GM21576 (cell line): ENCODE measurements at regions not wholly inside any gene's neighbourhood (a gene's known extent, or its start where the extent isn't known, plus 50 kb on each side); places are given as distances from the start of the nearest gene placed in this dataset.

Source experiments
- ATAC-seq: cut with Tn5 transposase; IDR thresholded peaks from one replicate; pipeline ENCODE4 v1.9.1; 2021; ENCODE audit warnings: mild to moderate bottlenecking, moderate library complexity; ENCODE audit not compliant: unreplicated experiment

DNA sequence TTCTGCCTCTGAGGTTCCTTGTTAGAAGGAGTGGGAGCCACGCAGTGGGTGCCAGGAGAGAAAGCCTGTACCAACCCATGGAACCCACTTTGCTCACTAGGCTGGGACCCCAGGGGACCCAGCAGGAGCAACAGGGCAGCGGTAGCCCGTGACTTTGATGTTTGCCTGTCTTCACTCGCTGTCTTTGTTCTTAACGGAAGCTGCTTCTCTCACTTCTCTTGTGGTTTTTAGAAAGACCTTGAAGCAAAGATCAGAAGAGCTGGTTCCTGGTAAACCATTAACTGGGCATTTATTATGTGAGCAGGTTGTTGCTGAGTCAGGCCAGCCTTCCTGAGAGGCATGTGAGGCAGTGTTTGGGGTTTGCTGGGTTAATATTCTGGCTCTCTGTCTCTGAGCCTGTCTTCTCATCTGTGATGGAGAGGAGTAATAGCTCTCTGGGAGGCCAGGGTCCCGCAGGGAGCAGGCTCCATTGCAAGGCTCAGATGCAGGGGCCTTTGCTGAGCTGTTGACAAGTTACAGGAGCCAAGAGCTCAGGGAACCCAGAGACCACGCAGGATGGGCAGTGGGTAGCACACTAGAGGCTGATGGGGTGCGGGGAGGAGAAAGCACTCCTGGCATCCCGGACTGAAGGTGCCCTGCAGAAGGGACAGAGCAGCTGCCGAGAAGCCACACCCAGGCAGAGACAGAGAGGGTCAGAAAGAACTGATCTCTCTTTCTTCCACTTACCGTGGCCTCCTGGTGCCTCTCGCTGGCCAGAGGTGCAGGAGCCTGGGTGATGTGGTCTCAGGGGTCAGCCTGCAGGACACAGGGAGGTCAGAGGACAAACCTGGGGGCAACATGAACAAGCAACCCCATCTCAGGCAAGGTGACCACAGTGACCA, 367.5 kb upstream of the C1orf174 start:
- ATAC-seq, result no peak

DNA sequence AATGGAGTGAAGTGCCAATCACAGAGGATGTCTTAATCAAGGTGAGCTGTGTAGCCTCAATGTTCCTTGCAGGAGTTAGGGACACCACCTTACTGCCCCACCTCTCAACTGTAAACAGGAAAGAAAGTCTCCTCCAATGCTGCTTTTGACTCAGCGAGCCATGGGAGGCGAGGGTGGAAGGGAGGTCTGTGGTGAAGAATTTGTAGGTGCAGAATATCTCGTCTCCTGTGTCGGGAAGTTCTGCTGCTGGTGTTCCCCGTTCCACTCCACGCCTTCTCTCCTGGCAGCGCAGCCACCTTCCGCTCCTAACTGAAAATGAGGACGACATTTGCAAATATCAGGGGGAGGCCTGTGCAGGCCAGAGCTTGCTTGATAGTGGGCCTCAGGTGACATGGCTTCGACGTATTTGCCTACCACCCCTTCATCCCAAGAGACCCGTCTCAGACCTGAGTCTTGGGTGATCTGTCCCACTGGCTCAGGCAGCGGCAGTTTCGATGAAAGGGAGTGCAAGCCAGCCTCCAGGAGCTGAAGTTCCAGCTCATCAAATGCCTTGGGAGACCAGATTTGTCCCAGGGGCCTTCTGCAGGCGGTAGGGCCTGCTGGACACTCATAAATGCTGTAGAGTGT, 368.3 kb upstream of the C1orf174 start:
- ATAC-seq, result no peak

DNA sequence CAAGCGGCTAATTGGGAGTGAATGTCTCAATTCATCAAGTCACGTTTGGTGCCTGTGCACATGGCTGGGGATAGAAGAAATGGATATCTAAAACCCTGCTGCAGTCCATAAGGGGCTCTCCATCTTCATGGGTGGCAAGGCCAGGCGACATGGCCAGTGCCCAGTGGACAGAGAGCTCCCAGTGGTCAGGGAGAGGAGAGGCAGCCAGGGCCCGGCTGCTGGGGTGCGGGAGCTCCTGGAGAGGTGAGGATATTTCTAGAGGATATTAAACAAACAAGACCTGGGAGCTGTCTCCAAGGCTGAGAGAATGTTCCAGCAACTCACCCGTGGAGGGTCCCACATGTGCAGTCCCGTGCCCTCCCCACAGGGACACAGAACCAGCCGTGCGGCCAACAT, 368.8 kb upstream of the C1orf174 start:
- ATAC-seq, result no peak

DNA sequence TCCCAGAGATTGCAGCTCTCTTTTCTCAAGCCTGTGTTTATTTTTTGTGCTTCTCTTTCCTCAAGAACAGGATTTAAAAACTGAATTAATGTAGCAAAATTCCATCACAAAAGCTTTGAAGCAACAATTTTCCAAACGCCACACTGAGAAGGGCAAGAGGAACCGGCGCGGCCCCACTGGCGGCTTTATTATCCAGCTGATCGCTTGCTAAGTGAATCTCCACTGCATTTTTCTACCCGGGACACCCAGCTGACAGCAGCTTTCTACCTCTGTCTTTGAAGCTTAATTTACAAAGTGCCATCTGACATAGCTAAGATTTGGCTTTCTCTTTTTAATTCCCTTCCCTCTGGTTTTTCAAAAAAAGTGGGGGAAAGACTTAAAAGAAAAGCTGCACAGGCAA, 369.3 kb upstream of the C1orf174 start:
- ATAC-seq, result no peak

DNA sequence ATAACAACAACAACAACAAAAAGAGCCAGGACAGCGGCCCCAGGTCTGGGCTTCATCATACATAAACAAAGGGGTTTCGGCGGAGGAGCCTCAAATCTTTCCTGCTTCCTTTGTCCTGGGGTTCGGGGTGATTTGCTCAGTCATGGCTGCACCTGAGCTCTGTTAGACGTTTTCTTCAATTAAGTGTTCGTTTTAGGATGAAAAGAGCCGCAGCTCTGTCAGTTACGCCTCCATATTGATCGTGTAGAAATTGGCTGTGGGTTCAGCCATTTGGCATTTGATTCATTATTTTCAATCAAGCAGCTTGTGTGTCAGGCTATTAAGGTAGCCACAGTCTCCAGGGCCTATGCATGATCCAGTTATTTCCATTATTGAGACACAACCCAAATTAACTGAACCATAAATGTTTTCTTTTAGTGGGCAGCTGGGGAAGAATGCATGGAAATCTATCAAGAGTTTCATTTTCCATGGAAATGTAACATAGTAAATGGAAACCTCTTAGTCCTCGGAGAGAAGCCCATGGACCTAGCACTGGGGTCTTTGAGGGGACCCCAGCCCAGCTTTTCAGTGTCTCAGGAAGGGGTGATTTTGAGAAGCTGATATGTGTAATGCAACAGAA, 370.0 kb upstream of the C1orf174 start:
- no peak for ATAC-seq

DNA sequence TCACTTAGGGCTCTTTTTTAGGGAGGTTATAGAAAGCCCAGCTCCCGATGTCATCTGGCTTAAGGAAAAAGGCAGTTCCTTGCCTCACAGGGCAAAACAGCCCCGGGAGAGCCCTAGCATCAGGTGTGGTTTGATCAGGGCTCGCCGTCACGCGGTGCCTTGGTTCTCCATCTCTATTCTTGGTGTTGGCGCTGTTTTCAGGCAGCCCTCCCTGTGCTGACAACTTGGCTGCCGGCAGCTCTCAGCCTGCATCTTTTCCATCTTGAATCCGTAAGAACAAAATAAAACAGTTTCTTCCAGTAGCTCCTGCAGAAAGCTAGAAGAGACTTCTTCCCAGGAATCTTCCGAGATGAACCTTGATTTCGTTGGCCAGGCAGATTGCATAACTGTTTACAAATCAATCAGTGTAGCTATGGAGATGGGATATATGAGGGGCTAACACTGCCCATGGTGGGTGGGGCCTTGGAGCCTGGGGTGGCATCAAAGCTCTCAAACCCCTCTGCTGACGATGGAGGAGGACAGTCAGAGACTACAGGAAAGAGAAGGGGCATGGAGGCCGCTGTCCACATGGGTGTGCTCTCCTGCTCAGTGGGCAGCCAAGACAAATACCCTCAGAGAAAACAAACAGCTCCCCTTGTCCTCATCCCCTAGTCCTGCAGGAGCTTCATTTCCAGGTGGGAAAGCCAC, 370.7 kb upstream of the C1orf174 start:
- ATAC-seq, result no peak

DNA sequence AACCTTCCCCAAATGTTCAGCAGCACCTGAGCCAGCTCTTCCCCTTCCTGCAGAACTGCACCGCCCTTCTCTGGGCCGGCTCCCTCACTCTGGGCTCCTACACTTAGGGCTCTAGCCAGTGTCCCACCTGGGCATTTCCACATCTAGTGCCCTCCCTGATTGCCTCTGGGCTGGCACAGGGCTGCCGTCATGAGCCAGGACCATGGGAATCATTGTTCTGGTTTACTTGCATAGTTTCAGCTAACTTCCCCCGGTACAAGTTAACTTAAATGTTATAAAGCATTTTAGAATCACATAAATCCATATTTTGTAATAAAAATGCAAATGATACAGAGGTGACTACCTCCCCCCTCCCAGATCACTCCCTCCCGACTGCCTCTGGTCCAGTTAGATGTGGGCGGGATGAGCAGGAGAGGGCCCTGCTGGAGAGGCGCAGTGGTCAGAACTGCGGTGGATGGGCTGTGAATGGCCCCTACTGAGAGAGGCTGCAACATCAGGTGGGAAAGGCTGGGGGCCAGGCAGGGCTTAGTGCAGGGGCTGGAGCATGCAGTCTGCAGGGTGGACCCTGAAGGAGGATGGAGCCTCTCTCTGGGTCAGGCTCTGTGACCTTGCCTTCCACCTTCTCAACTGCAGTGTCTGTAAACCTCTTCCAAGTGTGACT, 371.4 kb upstream of the C1orf174 start:
- no peak for ATAC-seq

DNA sequence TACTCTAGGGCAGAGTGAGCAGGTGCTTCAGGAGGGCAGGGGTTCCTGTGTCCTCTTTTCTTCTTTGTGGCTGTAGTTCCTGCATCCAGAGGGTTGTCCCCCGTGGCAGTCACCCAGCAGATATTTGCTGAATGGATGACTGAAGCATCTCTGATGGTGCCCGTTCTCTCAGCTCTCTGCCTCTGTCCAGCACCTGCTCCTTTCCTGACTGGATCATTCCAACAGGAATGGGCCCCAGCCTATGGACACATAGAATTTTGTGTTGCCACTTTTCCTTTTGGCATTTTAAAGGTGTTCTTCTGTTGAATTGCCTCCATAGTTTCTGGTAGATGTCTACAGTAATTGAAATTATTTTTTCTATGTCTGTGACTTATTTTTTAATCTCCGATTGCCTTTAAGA, 372.5 kb upstream of the C1orf174 start:
- ATAC-seq, result no peak

DNA sequence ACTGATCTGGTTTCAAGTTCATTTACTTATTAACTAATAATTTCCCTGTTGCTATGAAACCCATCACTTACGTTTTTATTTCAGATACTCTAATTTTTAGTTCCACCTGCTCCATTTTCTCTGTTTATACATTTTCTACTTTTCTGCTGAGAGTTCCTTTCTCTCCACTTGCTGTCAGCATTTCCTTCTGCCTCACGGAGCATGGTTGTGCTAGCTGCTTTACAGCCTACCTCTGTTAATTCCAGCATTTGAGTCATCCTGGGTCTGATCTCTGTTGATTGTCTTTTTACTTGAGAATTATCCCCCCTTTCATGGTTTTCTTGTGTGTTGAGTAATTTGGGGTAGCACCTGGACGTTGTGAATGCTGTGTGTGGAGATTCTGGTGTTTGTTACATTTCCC, 373.2 kb upstream of the C1orf174 start:
- ATAC-seq, result no peak

DNA sequence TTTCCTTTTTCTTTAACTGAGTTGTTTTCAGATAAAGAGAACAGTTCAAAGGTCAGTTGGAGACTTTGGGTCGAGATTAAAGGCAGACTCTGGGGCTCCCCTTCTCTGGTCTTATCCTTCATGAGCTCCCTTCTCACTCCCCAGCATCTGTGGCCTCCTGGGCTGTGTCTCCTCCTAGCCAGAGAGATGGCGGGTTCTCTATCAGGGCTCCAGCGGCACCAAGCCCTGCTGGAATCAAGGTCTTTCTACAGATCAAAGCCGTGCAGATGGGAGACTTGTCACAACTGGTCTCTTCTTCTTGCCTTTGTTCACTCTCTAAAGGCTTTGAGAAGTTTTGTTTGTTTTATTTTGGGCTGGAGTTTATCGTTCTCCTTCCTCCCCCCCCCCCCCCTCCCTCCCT, 373.7 kb upstream of the C1orf174 start:
- ATAC-seq, result no peak

DNA sequence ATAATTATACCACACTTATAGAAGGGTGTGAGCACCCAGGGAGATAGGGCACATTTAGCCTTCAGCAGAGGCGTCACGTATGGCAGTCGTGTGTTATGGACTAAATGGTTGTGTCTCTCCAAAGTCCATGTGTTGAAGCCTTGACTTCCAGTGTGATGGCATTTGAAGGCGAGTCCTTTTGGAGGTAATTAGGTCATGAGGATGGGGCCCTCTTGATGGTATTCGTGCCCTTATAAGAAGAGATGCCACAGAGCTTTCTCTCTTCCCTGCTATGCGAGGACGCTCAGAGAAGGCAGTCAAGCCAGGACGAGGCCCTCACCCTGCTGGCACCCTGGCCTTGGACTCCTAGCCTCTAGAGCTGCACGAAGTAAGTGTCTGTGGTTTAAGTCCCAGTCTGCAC, 375.0 kb upstream of the C1orf174 start:
- no peak for ATAC-seq

DNA sequence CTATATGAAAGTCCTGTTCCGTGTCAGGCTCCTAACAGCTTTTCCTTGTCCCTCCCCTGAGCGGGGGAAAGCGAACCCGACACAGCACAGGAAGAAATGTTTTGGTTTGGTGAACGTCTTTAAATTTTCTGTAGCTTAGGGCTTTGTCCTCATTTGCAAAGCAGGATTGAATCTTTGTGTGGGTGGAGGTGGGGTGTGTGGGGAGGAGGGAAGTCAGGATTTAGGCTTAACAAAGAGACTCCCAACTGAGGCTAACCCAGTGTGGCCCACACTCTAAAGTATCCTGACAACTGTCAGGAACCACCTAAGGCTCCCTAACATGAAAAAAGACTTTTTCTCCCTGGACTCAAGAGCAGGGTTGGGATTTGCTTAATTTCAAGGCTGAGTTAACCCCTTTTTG, 376.2 kb upstream of the C1orf174 start:
- no peak for ATAC-seq

DNA sequence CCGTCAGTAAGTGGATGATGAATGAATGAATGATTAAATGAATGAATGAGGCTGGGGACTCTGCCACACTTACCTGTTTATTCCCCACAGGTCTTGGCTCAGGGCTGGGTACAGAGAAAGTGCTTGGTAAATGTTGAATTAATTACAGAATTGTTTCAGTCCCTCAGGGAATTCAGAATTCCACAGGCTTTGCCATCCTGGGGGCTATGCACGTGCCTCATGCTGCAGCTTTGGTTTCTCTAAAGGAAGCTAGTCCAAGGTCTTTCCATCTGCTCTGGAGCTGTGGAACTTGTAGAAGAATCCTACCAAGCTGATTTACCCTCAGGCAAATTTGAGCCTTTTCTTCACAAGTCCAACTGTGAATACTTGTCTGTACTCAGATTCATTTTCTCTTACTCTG, 376.8 kb upstream of the AJAP1 start:
- ATAC-seq, result no peak

DNA sequence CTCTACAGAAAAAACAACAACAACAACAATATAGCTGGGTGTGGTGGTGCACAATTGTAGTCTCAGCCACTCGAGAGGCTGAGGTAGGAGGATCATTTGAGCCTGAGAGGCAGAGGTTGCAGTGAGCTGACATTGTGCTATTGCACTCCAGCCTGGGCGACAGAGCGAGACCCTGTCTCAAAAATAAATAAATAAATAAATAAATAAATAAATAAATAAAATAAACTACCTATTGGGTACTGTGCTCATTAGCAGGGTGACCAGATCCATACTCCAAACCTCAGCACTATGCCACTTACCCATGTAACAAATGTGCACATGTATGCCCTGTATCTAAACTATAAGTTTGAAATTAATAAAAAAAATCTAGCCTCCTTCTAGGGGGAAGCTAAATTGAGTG, 369.4 kb upstream of the AJAP1 start:
- ATAC-seq, result no peak

DNA sequence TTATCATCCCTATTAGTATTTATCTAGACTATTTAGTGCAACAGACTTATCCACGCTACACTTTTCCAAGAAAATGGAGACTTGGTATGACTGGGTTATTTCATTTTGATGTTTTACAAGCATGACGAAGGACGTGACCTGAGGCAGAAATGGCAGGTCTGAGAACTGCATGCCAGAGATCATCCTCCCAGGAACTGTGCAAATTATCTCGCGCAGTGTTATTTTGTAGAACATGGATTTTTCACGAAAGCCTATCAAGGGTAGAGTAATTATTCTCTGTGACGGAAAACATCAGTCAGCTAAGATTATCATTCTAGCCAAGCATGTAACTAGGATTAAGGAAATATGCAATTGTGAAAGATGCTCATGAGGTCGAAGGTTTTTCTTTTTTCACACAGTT, 361.5 kb upstream of the AJAP1 start:
- ATAC-seq, result no peak

DNA sequence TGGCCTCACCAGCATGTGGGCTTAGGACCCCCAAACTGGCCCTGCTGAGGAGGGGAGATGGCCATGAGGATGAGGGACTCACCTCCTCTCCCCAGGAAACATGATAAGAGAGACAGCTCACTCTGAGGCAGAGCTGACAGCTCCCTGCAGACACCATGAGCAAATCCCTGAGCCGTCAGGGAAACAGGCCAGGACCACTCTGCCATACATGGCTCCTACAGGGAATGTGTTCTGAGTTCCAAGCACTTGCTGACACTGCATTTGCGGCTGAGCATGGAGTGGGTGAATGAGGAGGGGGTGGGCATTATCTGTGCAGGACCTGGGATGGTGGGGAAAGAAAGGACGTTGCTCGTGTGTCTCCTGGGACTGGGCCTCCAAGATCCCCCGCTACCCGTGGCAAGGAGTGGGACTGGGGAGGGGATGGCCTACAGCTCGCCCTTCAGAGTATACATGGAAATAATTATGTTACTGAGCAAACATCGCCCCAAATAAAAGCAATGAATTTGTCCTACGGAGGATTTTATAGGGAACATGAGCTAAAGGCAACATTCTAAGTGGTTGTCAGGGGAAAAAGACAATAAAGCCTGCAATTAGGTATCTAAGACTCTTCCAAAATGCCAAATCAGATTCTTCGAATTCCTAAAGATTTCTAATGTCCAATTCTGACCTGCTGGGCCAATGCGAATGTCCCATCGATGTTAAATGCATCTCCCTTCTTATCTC, 355.9 kb upstream of the AJAP1 start:
- no peak for ATAC-seq

DNA sequence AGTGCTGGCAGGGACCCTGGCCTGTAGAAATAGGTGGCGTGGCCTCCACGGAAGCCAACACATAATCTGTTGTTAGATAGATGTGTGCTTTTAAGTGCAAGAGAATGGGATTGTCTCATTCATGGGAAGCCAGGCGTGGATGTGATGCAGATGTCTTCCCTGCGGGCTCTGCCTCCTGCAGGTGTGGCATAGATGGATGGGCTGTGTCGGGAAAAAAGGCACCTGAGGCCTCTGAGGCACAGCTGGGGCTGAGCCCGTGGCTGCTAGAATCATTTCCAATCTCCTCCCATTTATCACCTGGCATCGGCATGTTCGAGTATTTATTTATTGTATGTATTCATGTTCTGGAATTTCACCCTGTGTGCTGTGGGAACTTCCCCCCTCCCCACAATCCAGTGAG, 353.4 kb upstream of the AJAP1 start:
- ATAC-seq, result no peak

DNA sequence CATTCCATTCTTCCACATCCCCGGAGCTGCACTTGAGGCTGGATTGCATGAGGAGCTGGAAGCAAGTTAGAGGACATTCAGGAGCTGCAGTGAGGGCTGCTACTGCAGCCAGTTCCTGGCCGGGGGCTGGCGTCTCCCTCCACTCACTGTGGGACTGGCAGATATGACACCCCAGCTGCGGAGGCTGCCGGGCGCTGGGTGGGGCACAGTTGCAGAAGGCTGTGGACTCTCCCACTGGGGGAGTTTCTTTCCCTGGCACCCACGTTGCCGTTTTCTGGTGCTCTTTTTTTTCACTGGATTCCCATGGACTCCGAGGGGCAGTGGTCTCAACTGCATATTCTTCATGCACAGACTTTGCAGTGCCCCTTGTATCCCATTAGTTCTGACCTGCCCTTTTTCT, 351.1 kb upstream of the AJAP1 start:
- no peak for ATAC-seq

DNA sequence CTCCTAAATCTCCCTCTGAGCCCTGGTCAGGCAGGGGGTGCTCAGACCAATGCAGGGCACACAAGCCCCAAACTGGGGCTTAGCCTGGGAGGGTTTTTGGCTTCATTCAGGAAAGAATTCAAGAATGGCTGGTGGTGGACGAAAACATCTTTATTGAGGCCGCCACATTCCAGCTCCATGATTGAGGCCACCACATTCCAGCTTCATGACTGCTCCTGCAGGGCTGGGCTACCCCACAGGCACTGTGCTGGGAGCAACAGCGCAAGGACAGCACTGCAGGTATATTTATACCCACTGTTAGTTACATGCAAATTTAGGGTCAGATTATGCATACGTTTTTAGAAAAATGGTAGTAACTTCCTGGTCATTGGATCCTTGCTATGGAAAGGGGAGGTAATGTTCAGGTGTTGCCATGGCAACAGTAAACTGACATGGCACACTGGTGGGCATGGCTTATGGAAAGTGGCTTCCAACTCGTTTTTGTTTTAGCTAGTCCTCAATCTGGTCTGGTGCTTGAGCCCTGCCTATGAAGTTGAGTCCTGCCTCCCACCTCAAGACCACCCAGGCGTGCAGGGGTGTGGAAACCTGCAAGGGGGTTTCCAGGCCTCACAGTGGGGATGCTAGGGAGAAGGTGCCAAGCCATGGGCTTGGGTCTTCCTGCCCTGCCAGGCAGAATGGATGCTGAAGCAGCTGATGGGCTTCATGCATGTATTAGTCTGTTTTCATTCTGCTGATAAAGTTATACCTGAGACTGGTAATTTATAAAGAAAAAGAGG, 348.7 kb upstream of the AJAP1 start:
- no peak for ATAC-seq
